ENCODE measurements at regions not wholly inside any gene's neighbourhood (a gene's known extent, or its start where the extent isn't known, plus 50 kb on each side); places are given as distances from the start of the nearest gene placed in this dataset.

GRCh38 chr11:20283475-20283874 is 80.0 kb upstream of the HTATIP2 start:
- no peak for DNase-seq

GRCh38 chr11:20278727-20279126 is 84.8 kb upstream of the HTATIP2 start:
- intact Hi-C loops (cut with DNase I) = no loop called here
- peaks cover 0 to under 1% (median 0%) of the 10 kb centered on the region in 4 donors for H3K4me1 ChIP-seq
- H3K27ac ChIP-seq = no peak overlapping the region
- no peak overlapping the region for H3K4me3 ChIP-seq
- peaks cover 0 to 3% (median 1%) of the 10 kb centered on the region in 4 donors for H3K9me3 ChIP-seq
- H3K27me3 ChIP-seq = peaks cover 0 to 5% (median 0%) of the 10 kb centered on the region in 3 donors
- H3K36me3 ChIP-seq = no peaks in the 10 kb centered on the region
- no peak for TF ChIP-seq POLR2AphosphoS5 (IDR thresholded peaks at IDR 0.05)
- TF ChIP-seq CTCF (IDR thresholded peaks at IDR 0.05) = no peak
- TF ChIP-seq POLR2A (IDR thresholded peaks at IDR 0.05) = no peak
- no peak for TF ChIP-seq EP300 (IDR thresholded peaks at IDR 0.05)
- DNase-seq = no peak
- 66 to 81% methylated on average over 5 of the region's 5 CpGs for WGBS, 2 donors

More at GRCh38 chr11:20283475-20283874, 80.0 kb upstream of the HTATIP2 start:
- Histone ChIP-seq H3K36me3 (no peaks in the 10 kb centered on the region), H3K9me3 (peaks cover 0 to 3% (median 1%) of the 10 kb centered on the region in 4 donors), H3K4me3 (no peak overlapping the region), H3K27me3 (peaks cover 0 to 5% (median 0%) of the 10 kb centered on the region in 3 donors), H3K4me1 (no peaks in the 10 kb centered on the region), H3K27ac (no peak overlapping the region)
- no peak for TF ChIP-seq EP300 (IDR thresholded peaks at IDR 0.05)
- no peak for TF ChIP-seq POLR2AphosphoS5 (IDR thresholded peaks at IDR 0.05)
- TF ChIP-seq POLR2A (IDR thresholded peaks at IDR 0.05) = no peak
- intact Hi-C loops (cut with DNase I) = no loop called here
- 57 to 61% methylated on average over 1 of the region's 1 CpG for WGBS, 2 donors

- Histone ChIP-seq H3K27me3 (peaks cover 0 to 5% (median 0%) of the 10 kb centered on the region in 3 donors), H3K4me3 (no peak overlapping the region), H3K36me3 (no peaks in the 10 kb centered on the region), H3K9me3 (peaks cover 0 to 2% (median 0%) of the 10 kb centered on the region in 4 donors), H3K27ac (no peak overlapping the region), H3K4me1 (peaks cover 0 to 4% (median 0%) of the 10 kb centered on the region in 4 donors)
- intact Hi-C loops (cut with DNase I) = no loop called here
- no peak for DNase-seq
- 74 to 79% methylated on average over 14 of the region's 14 CpGs for WGBS, 2 donors
- TF ChIP-seq POLR2AphosphoS5 (IDR thresholded peaks at IDR 0.05) (no peak), POLR2A (IDR thresholded peaks at IDR 0.05) (no peak), CTCF (IDR thresholded peaks at IDR 0.05) (no peak), EP300 (IDR thresholded peaks at IDR 0.05) (no peak)
These were observed 86.5 kb upstream of the HTATIP2 start for GRCh38 chr11:20277014-20277413.

- peaks cover 0 to 5% (median 0%) of the 10 kb centered on the region in 3 donors for H3K27me3 ChIP-seq
- no peak for DNase-seq
- no peak overlapping the region for H3K4me3 ChIP-seq
- no peak overlapping the region for H3K27ac ChIP-seq
- intact Hi-C loops (cut with DNase I) = no loop called here
- H3K4me1 ChIP-seq = peaks cover 0 to 4% (median 0%) of the 10 kb centered on the region in 4 donors
- TF ChIP-seq CTCF (IDR thresholded peaks at IDR 0.05) = no peak
- peaks cover 0 to 2% (median 0%) of the 10 kb centered on the region in 4 donors for H3K9me3 ChIP-seq
- H3K36me3 ChIP-seq = no peaks in the 10 kb centered on the region
- WGBS, 2 donors = 86 to 88% methylated on average over 15 of the region's 15 CpGs
These were observed 87.2 kb upstream of the HTATIP2 start for GRCh38 chr11:20275987-20276965.

- Histone ChIP-seq H3K4me3 (no peak overlapping the region), H3K9me3 (no peaks in the 10 kb centered on the region), H3K27me3 (no peaks in the 10 kb centered on the region), H3K27ac (no peak overlapping the region), H3K4me1 (peaks cover 0 to 4% (median 0%) of the 10 kb centered on the region in 4 donors), H3K36me3 (no peaks in the 10 kb centered on the region)
- DNase-seq = no peak
- no peak for TF ChIP-seq POLR2AphosphoS5 (IDR thresholded peaks at IDR 0.05)
- TF ChIP-seq EP300 (IDR thresholded peaks at IDR 0.05) = no peak
- TF ChIP-seq CTCF (IDR thresholded peaks at IDR 0.05) = no peak
- no peak for TF ChIP-seq POLR2A (IDR thresholded peaks at IDR 0.05)
- WGBS, 2 donors = 54 to 73% methylated on average over 5 of the region's 5 CpGs
- intact Hi-C loops (cut with DNase I) = no loop called here
These were observed 89.5 kb upstream of the HTATIP2 start for GRCh38 chr11:20274031-20274430.
